ENCODE measurements at regions not wholly inside any gene's neighbourhood (a gene's known extent, or its start where the extent isn't known, plus 50 kb on each side); places are given as distances from the start of the nearest gene placed in this dataset.

GRCh38 chr18:64692826-64693225, 543.9 kb upstream of the LINC00305 start:
- no peak for TF ChIP-seq CTCF (IDR thresholded peaks at IDR 0.05 in 2 of 3, conservative IDR thresholded peaks at IDR 0.05 in 1 of 3; ENCODE audit: insufficient read depth in 2 of 3, low read depth in 1 of 3, low read length in 3 of 3)
- TF ChIP-seq RBM22 (IDR thresholded peaks at IDR 0.05; ENCODE audit: low read depth, low read length, poor library complexity, severe bottlenecking) = no peak
- no peak for TF ChIP-seq ZNF232 (CRISPR knock-in tag; IDR thresholded peaks at IDR 0.05)
- no peak for TF ChIP-seq ZNF644 (tag; IDR thresholded peaks at IDR 0.05; ENCODE audit: low read depth)
- TF ChIP-seq CBX1 (IDR thresholded peaks at IDR 0.05; ENCODE audit: low read depth) = no peak
- no peak for TF ChIP-seq MED1 (CRISPR knock-in tag; IDR thresholded peaks at IDR 0.05; ENCODE audit: borderline replicate concordance)
- TF ChIP-seq TAF7 (tag; IDR thresholded peaks at IDR 0.05) = no peak
- no peak for TF ChIP-seq CHCHD3 (CRISPR knock-in tag; IDR thresholded peaks at IDR 0.05)
- no peak for TF ChIP-seq SIX5 (IDR thresholded peaks at IDR 0.05; ENCODE audit: borderline replicate concordance in 1 of 2, insufficient read depth in 1 of 2, low read depth in 1 of 2, low read length in 2 of 2)
- TF ChIP-seq GABPA (tag; conservative IDR thresholded peaks at IDR 0.05; ENCODE audit: low read depth) = no peak
- no peak for TF ChIP-seq CHD2 (IDR thresholded peaks at IDR 0.05; ENCODE audit: low read depth, low read length)
- TF ChIP-seq HMGXB4 (CRISPR knock-in tag; IDR thresholded peaks at IDR 0.05) = no peak
- no peak for TF ChIP-seq JUN (IDR thresholded peaks at IDR 0.05; ENCODE audit: borderline replicate concordance, low read depth, low read length)
- TF ChIP-seq JUN (CRISPR knock-in tag; IDR thresholded peaks at IDR 0.05; ENCODE audit: borderline replicate concordance) = no peak

Data from K562 (cell line).